Thoracic aorta (tissue), 2 donors: ENCODE measurements at regions not wholly inside any gene's neighbourhood (a gene's known extent, or its start where the extent isn't known, plus 50 kb on each side); places are given as distances from the start of the nearest gene placed in this dataset.

Experiments used
- ATAC-seq: fragments of 150-250 bp; one replicate; pipeline ENCODE4 v1.8.0; 2017; ENCODE audit warnings: low read depth; ENCODE audit not compliant: insufficient number of reproducible peaks, low FRiP score
- DNase-seq: peaks from one replicate; pipeline ENCODE4 v3.0.0-alpha.2; 2020; ENCODE audit warnings: low spot score
- H3K27ac ChIP-seq, 2 donors: fragments of 200-600 bp; sonication (generic); 1 replicate in 1 of 2; 2 replicates in 1 of 2; pipeline ENCODE4 v1.5.1; 2016; ENCODE audit warnings: mild to moderate bottlenecking in 2 of 2, moderate library complexity in 2 of 2
- H3K27me3 ChIP-seq: fragments of 200-600 bp; sonication (generic); replicated peaks from 2 replicates; pipeline ENCODE4 v1.6.0; 2016; ENCODE audit warnings: mild to moderate bottlenecking; ENCODE audit not compliant: insufficient read depth
- H3K36me3 ChIP-seq: fragments of 200-600 bp; sonication (generic); one replicate; pipeline ENCODE4 v1.5.1; 2016
- H3K4me1 ChIP-seq, 2 donors: fragments of 200-600 bp; sonication (generic); 1 replicate in 1 of 2; 2 replicates in 1 of 2; pipeline versions ENCODE4 v1.5.1 to v1.6.0; 2016; ENCODE audit warnings: low read depth in 2 of 2, mild to moderate bottlenecking in 1 of 2; ENCODE audit not compliant: control insufficient read depth in 1 of 2
- H3K4me3 ChIP-seq: fragments of 200-600 bp; sonication (generic); 2 replicates; pipeline ENCODE4 v1.5.1; 2016; ENCODE audit warnings: mild to moderate bottlenecking
- H3K9me3 ChIP-seq: fragments of 200-600 bp; sonication (generic); 2 replicates; pipeline ENCODE4 v1.5.1; 2016
- TF ChIP-seq, protein P1 (sequence below): fragments of 200-600 bp; sonication (generic); IDR thresholded peaks from one replicate; pipeline ENCODE4 v1.5.1; 2019; ENCODE audit warnings: antibody characterized with exemption

DNA sequence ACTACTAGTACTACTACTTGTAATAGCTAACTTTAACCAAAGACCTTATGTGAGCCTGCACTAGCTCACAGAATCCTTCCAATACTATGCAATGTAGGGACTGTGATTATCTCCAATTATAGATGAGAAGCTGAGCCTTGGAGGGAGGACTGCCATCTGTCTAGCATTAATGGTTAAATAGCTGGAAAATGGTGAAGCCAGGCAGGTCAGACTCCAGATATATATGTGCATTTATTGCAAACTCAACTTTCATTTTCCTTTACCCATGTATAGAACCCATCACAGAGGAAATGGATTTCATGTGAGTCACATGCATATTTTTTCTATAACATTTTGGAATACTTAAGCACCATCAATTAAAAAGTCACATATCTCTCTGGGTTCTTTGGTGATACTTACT is 229.9 kb downstream of the BCAS1 start:
- Histone ChIP-seq H3K9me3 (no peaks in the 10 kb centered on the region), H3K4me3 (no peak overlapping the region), H3K4me1 (no peaks in the 10 kb centered on the region), H3K27ac (no peak overlapping the region), H3K36me3 (no peaks in the 10 kb centered on the region), H3K27me3 (no peaks in the 10 kb centered on the region)
- ATAC-seq, result no peak
- TF ChIP-seq, protein P1, sequence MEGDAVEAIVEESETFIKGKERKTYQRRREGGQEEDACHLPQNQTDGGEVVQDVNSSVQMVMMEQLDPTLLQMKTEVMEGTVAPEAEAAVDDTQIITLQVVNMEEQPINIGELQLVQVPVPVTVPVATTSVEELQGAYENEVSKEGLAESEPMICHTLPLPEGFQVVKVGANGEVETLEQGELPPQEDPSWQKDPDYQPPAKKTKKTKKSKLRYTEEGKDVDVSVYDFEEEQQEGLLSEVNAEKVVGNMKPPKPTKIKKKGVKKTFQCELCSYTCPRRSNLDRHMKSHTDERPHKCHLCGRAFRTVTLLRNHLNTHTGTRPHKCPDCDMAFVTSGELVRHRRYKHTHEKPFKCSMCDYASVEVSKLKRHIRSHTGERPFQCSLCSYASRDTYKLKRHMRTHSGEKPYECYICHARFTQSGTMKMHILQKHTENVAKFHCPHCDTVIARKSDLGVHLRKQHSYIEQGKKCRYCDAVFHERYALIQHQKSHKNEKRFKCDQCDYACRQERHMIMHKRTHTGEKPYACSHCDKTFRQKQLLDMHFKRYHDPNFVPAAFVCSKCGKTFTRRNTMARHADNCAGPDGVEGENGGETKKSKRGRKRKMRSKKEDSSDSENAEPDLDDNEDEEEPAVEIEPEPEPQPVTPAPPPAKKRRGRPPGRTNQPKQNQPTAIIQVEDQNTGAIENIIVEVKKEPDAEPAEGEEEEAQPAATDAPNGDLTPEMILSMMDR, result no peak
- DNase-seq, result no peak

DNA sequence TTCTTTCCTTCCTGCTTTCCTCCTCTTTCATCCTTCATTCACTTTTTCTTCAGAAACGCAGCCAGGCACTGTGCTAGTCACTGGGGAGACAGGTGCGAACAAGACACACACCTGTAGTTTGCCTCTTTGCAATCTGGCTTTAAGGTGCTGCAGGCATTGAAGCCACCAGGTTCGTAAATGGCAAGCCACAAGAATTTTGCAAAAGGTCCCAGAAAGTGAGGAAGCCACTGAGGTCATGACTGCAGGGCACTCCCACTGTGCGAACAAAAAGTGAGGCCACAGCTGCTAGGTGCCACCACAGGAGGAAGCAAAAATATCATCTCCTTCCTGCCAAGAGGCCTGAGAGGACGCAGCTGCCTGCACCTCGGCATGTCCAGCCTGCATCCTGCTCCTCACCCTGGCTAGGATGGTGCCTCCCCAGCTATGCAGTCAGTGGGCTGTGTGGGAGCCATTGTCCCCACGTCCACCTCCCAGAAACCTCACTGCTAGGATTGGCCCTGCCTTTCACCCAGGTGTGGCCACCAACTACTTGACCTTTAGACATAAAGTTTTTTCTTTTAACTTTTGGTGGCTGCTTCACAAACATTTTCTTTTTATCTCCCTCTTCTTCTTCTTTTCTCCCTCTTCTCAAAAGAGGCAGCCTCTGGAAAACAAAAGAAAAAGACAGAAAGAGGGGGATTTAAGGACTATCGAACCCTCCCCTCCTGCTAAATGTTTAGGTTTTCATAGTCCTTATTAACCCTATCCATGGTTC is 230.8 kb downstream of the BCAS1 start:
- Histone ChIP-seq H3K4me3 (no peak overlapping the region), H3K9me3 (no peaks in the 10 kb centered on the region), H3K4me1 (no peaks in the 10 kb centered on the region), H3K27me3 (no peaks in the 10 kb centered on the region), H3K27ac (no peak overlapping the region), H3K36me3 (no peaks in the 10 kb centered on the region)
- TF ChIP-seq, protein P1, result no peak
- ATAC-seq (no peak), DNase-seq (no peak)

DNA sequence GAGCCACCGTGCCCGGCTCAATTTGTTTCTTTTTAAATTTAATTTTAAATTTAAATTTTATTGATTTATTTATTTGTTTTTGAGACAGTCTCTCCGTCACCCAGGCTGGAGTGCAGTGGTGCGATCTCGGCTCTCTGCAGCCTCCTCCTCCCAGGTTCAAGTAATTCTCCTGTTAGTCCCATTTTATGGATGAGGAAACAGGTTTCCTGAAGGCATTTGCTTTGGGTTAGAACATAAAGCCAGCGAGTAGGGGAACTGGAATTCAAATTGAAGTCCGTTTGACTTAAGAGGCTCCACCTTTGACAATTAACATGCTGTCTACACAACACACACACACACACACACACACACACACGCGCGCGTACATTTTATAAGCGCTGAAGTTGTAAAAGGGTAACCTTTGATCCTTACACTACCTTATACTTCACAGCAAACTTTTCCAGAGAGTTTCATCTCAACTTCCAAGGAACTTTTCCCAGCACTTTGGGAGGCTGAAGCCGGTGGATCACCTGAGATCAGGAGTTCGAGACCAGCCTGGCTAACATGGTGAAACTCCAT is 232.0 kb downstream of the BCAS1 start:
- no peaks in the 10 kb centered on the region for H3K27me3 ChIP-seq
- ATAC-seq (no peak), DNase-seq (no peak)
- H3K4me3 ChIP-seq, result no peak overlapping the region
- no peak overlapping the region for H3K27ac ChIP-seq
- no peaks in the 10 kb centered on the region for H3K36me3 ChIP-seq
- H3K9me3 ChIP-seq, result no peaks in the 10 kb centered on the region
- H3K4me1 ChIP-seq, result peaks cover 0 to 7% of the 10 kb centered on the region in 2 donors
- TF ChIP-seq, protein P1, result no peak

DNA sequence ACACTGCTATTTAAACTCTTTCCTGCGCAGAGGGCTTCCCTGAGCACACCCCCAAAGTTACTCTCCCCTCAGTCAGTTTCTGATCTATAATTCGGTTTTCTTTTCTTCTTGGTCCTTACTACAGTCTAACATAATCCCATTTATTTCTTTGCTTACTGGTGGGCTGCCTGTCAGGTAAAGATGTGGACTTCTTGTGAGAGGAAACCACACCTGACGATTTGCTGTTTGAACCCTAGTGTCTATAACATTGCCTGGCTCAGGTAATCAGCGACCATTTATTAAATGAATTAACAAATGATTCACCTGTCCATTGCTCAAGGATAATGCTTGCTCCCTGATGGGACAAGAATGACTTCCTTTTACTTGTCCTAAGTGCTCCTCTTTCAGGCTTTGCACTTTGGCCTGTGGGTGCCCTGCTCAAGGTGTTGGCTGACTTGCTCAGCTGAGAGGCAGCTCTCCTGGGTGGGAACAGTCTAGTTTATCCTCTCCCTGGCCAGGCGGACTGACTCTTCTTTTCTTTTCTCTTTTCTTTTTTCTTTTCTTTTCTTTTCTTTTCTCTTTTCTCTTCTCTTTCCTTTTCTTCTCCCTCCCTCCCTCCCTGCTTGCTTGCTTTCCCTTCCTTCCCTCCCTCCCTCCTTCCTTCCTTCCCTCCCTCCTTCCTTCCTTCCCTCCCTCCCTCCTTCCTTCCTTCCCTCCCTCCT is 233.1 kb downstream of the BCAS1 start:
- no peak overlapping the region for H3K4me3 ChIP-seq
- H3K4me1 ChIP-seq, result peaks cover 0 to 7% of the 10 kb centered on the region in 2 donors
- H3K36me3 ChIP-seq, result no peaks in the 10 kb centered on the region
- H3K9me3 ChIP-seq, result no peaks in the 10 kb centered on the region
- ATAC-seq, result no peak
- no peak overlapping the region for H3K27ac ChIP-seq
- TF ChIP-seq, protein P1, result no peak
- no peak for DNase-seq
- no peaks in the 10 kb centered on the region for H3K27me3 ChIP-seq

GRCh38 chr20:53834749-53835148 is 235.6 kb downstream of the BCAS1 start:
- Histone ChIP-seq H3K9me3 (no peaks in the 10 kb centered on the region), H3K27me3 (no peaks in the 10 kb centered on the region), H3K4me3 (no peak overlapping the region), H3K36me3 (no peaks in the 10 kb centered on the region), H3K27ac (no peak overlapping the region), H3K4me1 (peaks cover 8 to 15% of the 10 kb centered on the region in 2 donors)
- no peak for ATAC-seq
- TF ChIP-seq, protein P1, result no peak
- DNase-seq, result no peak
